ENCODE measurements at regions not wholly inside any gene's neighbourhood (a gene's known extent, or its start where the extent isn't known, plus 50 kb on each side); places are given as distances from the start of the nearest gene placed in this dataset.
"Not testable (repeated sequence)": the region's sequence is repeated elsewhere in the genome, so short reads cannot be mapped to it uniquely, and the experiment has no call there.

DNA sequence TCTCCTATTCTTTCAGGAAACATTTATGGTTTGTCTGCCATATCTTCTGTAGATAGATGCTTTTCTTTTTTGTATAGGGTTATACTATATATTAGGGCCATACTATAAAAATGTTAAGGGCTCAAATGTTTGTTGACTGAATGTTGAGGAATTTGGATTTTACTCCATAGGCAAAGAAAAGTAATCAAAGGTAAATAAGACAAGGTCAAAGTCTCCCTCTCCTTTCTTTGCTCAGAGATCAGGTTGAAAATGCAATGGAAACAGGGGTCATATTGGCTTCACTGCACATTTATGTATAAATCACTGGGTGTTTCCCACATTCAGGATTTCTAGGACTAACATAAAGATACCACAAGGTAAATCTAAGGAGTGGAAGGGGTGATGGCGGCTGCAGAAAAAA lies 291.4 kb upstream of the FZD8 start:
- no peak overlapping the region for H3K27ac ChIP-seq
- H3K4me3 ChIP-seq = no peak overlapping the region
- WGBS, 2 donors = 83 to 93% methylated on average over 1 of the region's 1 CpG
- DNase-seq (no peak), ATAC-seq (ENCODE audit: low FRiP score in 2 of 2) (no peak)
- no peaks in the 10 kb centered on the region for H3K4me1 ChIP-seq
- H3K27me3 ChIP-seq = no peaks in the 10 kb centered on the region
- no peaks in the 10 kb centered on the region for H3K36me3 ChIP-seq
- H3K9me3 ChIP-seq = no peaks in the 10 kb centered on the region
- no peak for TF ChIP-seq EP300 (IDR thresholded peaks at IDR 0.05)

DNA sequence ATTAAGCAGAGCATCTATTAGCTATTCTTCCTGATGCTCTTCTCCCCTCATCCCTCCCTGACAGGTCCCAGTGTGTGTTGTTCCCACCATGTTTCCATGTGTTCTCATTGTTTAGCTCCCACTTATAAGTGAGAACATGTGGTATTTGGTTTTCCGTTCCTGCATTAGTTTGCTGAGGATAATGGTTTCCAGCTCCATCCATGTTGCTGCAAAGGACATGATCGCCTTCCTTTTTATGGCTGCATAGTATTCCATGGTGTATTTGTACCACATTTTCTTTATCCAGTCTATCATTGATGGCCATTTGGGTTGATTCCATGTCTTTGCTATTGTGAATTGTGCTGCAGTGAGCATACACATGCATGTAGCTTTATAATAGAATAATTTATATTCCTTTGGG lies 287.9 kb upstream of the FZD8 start:
- H3K4me1 ChIP-seq; H3K27me3 ChIP-seq; H3K9me3 ChIP-seq; H3K27ac ChIP-seq; H3K36me3 ChIP-seq; H3K4me3 ChIP-seq; DNase-seq; ATAC-seq (ENCODE audit: low FRiP score in 2 of 2): not testable (repeated sequence)
- 90 to 96% methylated on average over 2 of the region's 2 CpGs for WGBS, 2 donors

DNA sequence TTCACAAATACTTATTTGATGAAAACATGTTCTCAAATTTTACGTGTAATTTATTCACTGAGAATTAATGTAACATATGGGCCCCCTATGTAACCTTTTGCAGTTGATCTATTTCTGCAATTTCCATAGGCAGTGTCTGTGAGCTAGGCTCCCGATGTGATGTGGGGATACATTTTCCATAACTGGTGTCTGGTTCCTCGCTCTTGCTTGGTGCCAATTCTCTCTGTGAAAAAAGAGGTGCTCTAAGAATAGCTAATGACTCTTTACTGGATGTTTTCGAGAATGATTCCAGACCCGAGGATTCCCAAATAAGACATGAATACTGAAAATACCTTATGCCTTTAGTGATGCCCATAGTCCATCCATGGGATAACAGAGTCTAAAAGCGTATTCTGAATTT lies 286.7 kb upstream of the FZD8 start:
- no peak overlapping the region for H3K27ac ChIP-seq
- H3K4me1 ChIP-seq = no peaks in the 10 kb centered on the region
- H3K4me3 ChIP-seq = no peak overlapping the region
- 82 to 88% methylated on average over 6 of the region's 6 CpGs for WGBS, 2 donors
- no peak for TF ChIP-seq POLR2A (IDR thresholded peaks at IDR 0.05)
- no peak for TF ChIP-seq EP300 (IDR thresholded peaks at IDR 0.05)
- TF ChIP-seq, protein P1, sequence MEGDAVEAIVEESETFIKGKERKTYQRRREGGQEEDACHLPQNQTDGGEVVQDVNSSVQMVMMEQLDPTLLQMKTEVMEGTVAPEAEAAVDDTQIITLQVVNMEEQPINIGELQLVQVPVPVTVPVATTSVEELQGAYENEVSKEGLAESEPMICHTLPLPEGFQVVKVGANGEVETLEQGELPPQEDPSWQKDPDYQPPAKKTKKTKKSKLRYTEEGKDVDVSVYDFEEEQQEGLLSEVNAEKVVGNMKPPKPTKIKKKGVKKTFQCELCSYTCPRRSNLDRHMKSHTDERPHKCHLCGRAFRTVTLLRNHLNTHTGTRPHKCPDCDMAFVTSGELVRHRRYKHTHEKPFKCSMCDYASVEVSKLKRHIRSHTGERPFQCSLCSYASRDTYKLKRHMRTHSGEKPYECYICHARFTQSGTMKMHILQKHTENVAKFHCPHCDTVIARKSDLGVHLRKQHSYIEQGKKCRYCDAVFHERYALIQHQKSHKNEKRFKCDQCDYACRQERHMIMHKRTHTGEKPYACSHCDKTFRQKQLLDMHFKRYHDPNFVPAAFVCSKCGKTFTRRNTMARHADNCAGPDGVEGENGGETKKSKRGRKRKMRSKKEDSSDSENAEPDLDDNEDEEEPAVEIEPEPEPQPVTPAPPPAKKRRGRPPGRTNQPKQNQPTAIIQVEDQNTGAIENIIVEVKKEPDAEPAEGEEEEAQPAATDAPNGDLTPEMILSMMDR (IDR thresholded peaks at IDR 0.05) = no peak
- TF ChIP-seq POLR2AphosphoS5 (IDR thresholded peaks at IDR 0.05) = no peak
- no peaks in the 10 kb centered on the region for H3K9me3 ChIP-seq
- ATAC-seq (ENCODE audit: low FRiP score in 2 of 2) (no peak), DNase-seq (no peak)
- no peaks in the 10 kb centered on the region for H3K36me3 ChIP-seq
- no peaks in the 10 kb centered on the region for H3K27me3 ChIP-seq

DNA sequence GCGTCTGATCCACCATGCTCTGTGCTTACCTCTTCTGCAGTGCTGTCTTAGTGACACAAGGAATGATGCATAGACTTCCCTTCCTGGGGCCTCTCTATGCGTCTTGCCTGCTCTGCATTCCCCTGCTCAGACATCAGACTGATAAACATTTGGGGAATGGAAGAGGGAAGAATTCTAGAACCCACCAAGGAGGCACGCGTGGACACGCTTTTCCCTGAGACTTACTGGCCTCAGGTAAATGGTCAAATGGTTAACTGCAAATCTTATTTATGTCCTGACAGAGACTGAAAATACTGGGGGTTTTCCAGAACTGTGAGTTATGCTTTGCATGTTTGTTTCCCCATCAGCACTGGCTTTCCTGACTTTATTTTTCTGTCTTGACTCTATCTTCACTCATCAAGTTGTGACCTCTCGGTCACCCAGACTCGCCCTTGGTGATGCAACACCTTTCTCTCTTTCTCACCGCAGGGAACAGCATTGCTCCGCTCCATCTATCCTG lies 285.9 kb upstream of the FZD8 start:
- Histone ChIP-seq H3K4me3 (no peak overlapping the region), H3K4me1 (no peaks in the 10 kb centered on the region), H3K36me3 (no peaks in the 10 kb centered on the region), H3K27ac (no peak overlapping the region), H3K9me3 (no peaks in the 10 kb centered on the region), H3K27me3 (no peaks in the 10 kb centered on the region)
- TF ChIP-seq POLR2A (IDR thresholded peaks at IDR 0.05) (no peak), POLR2AphosphoS5 (IDR thresholded peaks at IDR 0.05) (no peak), EP300 (IDR thresholded peaks at IDR 0.05) (no peak)
- TF ChIP-seq, protein P1 (IDR thresholded peaks at IDR 0.05) = no peak
- DNase-seq (no peak), ATAC-seq (ENCODE audit: low FRiP score in 2 of 2) (no peak)
- WGBS, 2 donors = 90 to 95% methylated on average over 9 of the region's 9 CpGs

DNA sequence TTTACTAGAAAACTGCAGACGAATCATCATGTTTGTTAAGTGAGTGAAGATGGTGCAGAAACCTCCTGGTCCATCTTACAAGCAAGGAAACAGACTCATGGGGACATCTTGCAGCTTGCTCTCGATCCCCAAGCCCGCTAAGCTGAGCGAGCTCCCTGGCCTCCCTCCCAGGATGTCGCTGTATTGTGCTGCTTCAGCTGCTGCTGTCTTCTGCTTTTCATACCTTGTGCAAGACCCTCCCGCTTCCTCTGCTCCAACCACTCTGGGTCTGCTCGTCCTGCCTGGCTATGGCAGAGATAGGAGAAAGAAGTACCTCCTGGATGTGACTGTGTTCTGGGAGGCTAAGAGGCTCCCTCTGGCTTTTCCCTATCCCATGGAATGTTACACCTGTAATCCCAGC lies 285.2 kb upstream of the FZD8 start:
- no peaks in the 10 kb centered on the region for H3K9me3 ChIP-seq
- DNase-seq (no peak), ATAC-seq (ENCODE audit: low FRiP score in 2 of 2) (no peak)
- no peak overlapping the region for H3K27ac ChIP-seq
- H3K27me3 ChIP-seq = no peaks in the 10 kb centered on the region
- TF ChIP-seq, protein P1 (IDR thresholded peaks at IDR 0.05) = no peak
- no peak for TF ChIP-seq POLR2A (IDR thresholded peaks at IDR 0.05)
- TF ChIP-seq EP300 (IDR thresholded peaks at IDR 0.05) = no peak
- no peak for TF ChIP-seq POLR2AphosphoS5 (IDR thresholded peaks at IDR 0.05)
- H3K4me1 ChIP-seq = no peaks in the 10 kb centered on the region
- no peaks in the 10 kb centered on the region for H3K36me3 ChIP-seq
- WGBS, 2 donors = 74 to 86% methylated on average over 7 of the region's 7 CpGs
- no peak overlapping the region for H3K4me3 ChIP-seq

DNA sequence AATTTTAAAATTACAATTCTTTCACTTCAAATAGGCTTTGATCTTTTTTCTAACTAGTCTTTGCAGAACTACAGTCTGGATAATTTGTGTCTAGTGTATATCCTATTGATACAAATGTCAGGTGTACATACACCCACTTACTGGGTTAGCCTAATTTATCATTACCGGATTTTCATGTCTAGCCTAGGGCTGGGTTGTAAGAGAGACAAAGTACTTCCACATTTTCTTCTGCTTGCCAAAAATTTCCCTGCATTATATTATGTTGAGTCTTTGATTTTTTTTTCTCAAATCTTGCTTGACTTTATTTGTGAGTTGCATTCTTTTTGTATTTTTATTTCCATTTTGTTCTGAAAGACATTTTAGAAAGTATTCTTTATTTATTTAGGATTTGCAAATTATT lies 284.8 kb upstream of the FZD8 start:
- TF ChIP-seq, protein P1 (IDR thresholded peaks at IDR 0.05) = no peak
- TF ChIP-seq EP300 (IDR thresholded peaks at IDR 0.05) (no peak), POLR2A (IDR thresholded peaks at IDR 0.05) (no peak), POLR2AphosphoS5 (IDR thresholded peaks at IDR 0.05) (no peak)
- Histone ChIP-seq H3K36me3 (no peaks in the 10 kb centered on the region), H3K27me3 (no peaks in the 10 kb centered on the region), H3K9me3 (no peaks in the 10 kb centered on the region), H3K27ac (no peak overlapping the region), H3K4me3 (no peak overlapping the region), H3K4me1 (no peaks in the 10 kb centered on the region)
- DNase-seq = no peak
- 50 to 65% methylated on average over 1 of the region's 1 CpG for WGBS, 2 donors
- ATAC-seq (ENCODE audit: low FRiP score in 2 of 2) = no peak

Measured in upper lobe of left lung (tissue), 6 donors.